Left kidney (tissue), 1 donor: ENCODE measurements at regions not wholly inside any gene's neighbourhood (a gene's known extent, or its start where the extent isn't known, plus 50 kb on each side); places are given as distances from the start of the nearest gene placed in this dataset.
"Not testable (repeated sequence)": the region's sequence is repeated elsewhere in the genome, so short reads cannot be mapped to it uniquely, and the experiment has no call there.

Experiments used
- DNase-seq: peaks from one replicate; pipeline ENCODE4 v3.0.0-alpha.2; 2013

DNA sequence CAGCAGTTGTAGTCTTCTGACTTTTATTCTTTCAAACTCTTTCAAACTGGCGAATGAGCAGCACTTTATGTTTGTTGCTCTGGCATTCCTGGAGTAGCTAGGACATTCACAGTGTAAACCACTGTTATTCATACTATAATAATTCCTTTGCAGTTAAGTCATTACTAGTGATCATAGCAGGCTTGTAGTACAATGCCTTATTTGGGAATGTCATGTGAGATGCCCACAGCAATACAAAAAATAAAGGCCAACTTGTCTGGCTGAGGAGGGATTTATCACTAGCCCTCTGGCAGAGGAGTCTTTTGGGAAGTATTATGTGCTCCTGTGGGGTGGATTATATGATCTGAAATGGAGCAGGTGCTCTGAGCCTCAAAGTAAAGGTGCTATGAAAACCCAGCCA lies 197.2 kb downstream of the VGLL3 start:
- no peak for DNase-seq

DNA sequence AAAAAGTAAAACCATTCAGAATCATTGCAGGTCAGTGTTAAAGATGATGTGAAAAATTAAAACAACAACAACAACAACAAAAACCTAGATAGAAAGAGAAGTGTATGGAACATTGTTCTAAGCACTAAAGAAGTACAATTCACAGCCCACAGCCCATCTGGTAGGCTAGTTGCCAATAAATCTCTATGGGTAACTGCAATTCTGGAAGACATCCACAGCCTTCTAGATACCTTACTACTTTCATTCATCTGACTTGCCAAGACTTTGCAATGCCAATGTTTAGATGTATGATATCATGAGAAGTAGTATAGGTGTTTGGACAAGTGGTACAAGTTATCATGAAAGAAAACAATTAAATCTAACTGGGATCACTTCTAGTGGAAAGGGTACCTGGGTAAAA lies 198.6 kb downstream of the VGLL3 start:
- no peak for DNase-seq

DNA sequence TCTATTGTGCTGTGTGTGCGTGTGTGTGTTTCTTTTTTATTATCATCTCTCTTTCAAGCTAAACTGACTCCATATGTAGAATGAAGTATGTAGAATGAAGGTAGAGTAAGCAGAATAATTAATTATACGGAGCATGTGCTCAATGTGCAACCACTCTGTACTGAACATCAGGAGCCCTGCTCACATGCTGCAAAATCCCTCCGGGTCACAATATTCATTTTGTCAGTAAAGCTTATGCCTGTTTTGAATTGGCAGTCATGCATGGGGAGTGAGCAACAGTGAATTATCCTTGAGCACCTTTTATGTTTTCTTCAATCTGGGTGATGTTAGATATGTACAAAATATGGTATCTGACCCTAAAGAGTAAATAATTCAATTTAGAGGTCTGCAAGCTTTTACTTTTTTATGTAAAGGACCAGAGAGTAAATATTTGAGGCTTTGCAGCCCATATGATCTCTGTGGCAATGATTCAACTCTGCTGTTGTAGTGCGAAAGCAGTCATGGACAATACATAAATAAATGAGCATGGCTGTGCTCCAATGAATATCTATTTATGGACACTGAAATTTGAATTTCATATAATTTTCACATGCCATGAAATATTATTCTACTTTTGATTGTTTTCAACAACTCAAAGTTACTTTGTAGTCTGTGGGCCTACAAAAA lies 199.9 kb downstream of the VGLL3 start:
- DNase-seq = no peak

- DNase-seq = no peak
Measured at GRCh38 chr3:86788371-86788770, 202.6 kb downstream of the VGLL3 start.

GRCh38 chr3:86787091-86787490 lies 203.9 kb downstream of the VGLL3 start:
- no peak for DNase-seq

DNA sequence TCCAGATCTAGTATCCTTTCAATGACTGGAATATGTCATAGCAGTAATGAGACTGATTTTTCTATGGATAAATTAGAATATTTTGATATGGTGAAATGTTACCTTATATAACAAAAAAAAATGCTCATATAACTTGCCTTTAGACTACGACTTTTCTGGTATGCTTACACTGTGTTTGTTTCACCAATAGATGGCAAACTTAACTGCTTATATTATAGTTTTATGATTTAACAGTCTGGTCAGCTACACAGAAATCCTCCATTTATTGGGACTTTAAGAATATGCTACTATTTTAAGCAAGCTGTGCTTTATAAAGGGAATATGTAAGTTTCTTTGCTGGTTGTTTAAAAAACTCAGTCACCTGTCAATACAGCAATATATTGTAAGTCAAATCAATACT lies 205.6 kb downstream of the VGLL3 start:
- no peak for DNase-seq

DNA sequence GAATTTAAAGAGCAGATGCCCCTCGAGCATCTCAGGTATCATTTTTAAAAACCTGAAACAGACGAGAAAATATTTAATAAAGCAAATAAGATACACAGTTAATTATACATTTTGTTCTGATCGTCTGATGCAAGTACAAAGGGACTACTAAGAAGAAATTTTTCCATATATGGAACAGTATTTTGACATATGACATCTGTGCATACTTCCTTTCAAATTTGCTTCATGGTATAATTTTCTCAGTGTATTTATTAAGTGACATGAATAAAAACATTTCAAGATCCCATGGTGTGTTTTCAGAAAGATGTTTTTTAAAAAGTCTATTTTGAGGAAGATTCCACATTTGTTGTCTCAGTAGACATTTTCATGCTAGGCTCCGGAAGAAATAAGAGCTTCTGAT lies 208.1 kb downstream of the VGLL3 start:
- DNase-seq = no peak

DNA sequence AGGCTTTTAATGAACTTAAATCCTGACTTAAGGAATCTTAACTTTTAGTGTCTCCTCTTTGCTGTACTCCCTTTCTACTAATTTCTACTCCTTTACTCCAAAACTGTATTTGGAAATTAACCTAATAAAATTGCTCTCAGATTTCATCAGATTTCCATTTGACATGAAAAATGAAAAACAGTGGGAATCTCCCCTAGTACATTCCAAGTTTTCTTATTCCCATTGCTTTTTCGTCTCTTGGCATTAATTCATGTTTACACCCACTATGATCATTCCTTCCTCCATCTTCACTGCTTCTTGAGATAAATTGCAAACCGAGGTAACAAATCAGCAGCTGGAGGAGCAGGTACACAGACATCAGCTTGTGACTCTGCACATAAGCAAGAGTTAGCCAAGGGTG lies 208.7 kb downstream of the VGLL3 start:
- no peak for DNase-seq

- peak; percentile 40 for DNase-seq
Measured at GRCh38 chr3:86774082-86774691, 216.8 kb downstream of the VGLL3 start.

GRCh38 chr3:86772699-86773098 lies 218.2 kb downstream of the VGLL3 start:
- no peak for DNase-seq

DNA sequence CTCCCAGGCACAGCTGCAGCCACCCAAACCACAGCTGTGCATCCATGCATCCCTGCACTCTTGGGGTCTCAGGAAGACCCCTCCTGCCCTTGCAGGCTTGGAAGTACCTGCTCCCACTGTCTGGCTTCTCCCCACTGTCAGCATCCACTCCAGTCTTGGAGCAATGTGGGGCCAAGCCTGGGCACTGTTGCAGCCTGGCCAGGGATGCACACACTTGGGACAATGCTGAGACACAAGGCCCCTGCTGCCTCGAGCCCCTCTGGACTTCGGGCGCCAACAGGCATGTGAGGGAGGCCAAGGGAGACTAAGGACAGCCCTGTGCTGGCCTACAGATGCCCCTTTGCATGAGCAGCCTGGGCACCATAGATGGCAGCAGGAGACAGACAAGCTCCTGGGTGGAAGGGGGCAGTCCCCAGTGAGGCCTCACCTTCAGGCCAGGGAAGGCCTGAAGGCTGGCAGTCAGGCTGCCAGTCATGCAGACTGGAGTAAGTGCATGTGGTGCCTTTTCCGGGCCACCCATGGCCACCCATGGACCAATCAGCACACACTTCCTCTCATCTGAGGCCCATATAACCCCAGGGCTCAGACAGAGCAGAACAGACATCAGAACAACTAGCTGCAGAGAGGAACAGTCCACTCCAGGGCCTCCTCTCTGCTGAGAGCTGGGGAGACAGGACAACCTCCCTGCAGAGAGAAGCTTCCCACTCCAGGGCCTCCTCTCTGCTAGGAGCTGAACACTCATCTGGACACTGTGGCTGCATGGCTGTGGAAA lies 219.0 kb downstream of the VGLL3 start:
- no peak for DNase-seq

GRCh38 chr3:86766331-86766730 lies 224.6 kb downstream of the VGLL3 start:
- DNase-seq = no peak

GRCh38 chr3:86757322-86758179 lies 233.4 kb downstream of the VGLL3 start:
- not testable (repeated sequence) for DNase-seq

GRCh38 chr3:86748015-86748414 lies 242.9 kb downstream of the VGLL3 start:
- DNase-seq = no peak

GRCh38 chr3:86744051-86744450 lies 246.9 kb downstream of the VGLL3 start:
- no peak for DNase-seq

- DNase-seq = no peak
Measured at GRCh38 chr3:86743233-86743632, 247.7 kb downstream of the VGLL3 start.

DNA sequence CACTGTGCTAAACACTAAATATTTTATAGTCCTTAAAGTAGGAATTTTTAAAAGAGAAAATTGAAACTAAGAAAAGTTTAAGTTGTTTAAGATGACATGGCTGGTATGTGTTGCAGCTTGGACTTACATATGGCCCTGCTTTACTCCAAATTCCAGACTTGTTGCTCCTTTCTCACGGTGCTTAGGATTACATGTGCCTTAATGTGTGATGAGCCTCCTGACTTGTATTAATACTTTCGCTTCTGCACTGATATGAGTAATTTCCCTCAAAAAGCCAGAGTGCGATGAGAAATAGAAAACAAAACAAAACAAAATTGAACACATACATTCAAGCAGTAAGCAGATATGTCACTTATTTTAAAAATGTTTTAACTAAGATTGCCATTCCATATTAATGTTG lies 250.2 kb downstream of the VGLL3 start:
- DNase-seq = no peak

- DNase-seq = no peak
Measured at GRCh38 chr3:86739244-86739643, 251.7 kb downstream of the VGLL3 start.

DNA sequence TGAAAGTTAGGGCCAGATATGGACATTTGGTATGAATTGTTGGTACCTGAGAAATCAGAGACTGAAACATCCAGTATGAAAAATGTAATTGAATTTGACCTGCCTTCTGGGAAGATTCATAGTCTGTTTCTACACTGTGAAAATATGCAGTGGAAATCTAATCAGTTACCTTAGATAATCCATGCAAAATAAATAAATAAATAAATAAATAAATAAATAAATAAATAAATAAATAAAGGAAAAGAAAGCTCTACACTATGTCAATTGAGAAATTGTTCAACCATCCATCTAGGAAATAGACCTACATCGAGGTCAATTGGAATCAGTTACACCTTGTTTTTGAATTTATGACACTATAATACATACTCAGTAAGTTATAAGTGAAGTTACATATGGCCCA lies 252.3 kb downstream of the VGLL3 start:
- DNase-seq = no peak

DNA sequence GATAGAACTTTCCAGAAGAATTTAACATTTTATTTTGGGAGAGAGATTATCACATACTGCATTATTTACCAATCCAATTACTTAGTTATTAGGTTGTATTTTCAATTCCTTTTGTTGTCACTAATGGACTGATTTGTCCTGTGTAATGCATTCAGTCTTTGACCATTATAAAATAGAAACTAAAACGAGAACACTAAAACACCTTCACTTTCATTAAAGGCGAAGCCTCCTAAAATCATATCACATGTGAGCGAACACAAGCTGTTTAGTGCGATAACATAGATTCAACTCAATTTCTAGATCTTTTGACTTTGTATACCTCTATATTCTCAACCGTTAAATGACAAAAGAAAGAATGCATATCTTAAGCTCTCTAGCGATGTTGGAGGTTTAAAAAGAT lies 253.4 kb downstream of the VGLL3 start:
- DNase-seq = no peak

- DNase-seq = no peak
Measured at GRCh38 chr3:86733257-86733656, 257.7 kb downstream of the VGLL3 start.

DNA sequence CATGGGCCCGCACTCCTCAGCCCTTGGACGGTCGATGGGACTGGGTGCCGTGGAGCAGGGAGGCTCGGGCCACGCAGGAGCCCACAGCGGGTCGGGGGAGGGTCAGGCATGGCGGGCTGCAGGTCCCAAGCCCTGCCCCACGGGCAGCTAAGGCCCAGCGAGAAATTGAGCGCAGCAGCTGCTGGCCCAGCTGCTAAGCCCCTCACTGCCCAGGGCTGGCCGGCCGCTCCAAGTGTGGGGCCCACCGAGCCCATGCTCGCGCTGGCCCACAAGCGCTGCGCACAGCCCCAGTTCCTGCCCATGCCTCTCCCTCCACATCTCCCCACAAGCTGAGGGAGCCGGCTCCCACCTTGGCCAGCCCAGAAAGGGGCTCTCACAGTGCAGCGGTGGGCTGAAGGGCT lies 259.4 kb downstream of the VGLL3 start:
- DNase-seq = no peak

GRCh38 chr3:86723433-86723832 lies 267.5 kb downstream of the VGLL3 start:
- no peak for DNase-seq
